GM18909 (cell line): ENCODE measurements at regions not wholly inside any gene's neighbourhood (a gene's known extent, or its start where the extent isn't known, plus 50 kb on each side); places are given as distances from the start of the nearest gene placed in this dataset.
"Not testable (repeated sequence)": the region's sequence is repeated elsewhere in the genome, so short reads cannot be mapped to it uniquely, and the experiment has no call there.

Source experiments
- ATAC-seq: cut with Tn5 transposase; IDR thresholded peaks from one replicate; pipeline ENCODE4 v1.9.1; 2021; ENCODE audit warnings: mild to moderate bottlenecking; ENCODE audit not compliant: unreplicated experiment, poor library complexity

- ATAC-seq = not testable (repeated sequence)
These were observed 1465.9 kb downstream of the SPATA31A7 start for GRCh38 chr9:62655705-62656104.

GRCh38 chr9:62662733-62663507, 1473.1 kb downstream of the SPATA31A7 start:
- not testable (repeated sequence) for ATAC-seq

GRCh38 chr9:62663512-62663911, 1473.7 kb downstream of the SPATA31A7 start:
- ATAC-seq = not testable (repeated sequence)

- ATAC-seq = not testable (repeated sequence)
These were observed 1477.4 kb downstream of the SPATA31A7 start for GRCh38 chr9:62667137-62667824.

GRCh38 chr9:62677016-62677415, 1487.2 kb downstream of the SPATA31A7 start:
- not testable (repeated sequence) for ATAC-seq

GRCh38 chr9:62678336-62678735, 1488.5 kb downstream of the SPATA31A7 start:
- peak; percentile 68 for ATAC-seq

- ATAC-seq = not testable (repeated sequence)
These were observed 1489.2 kb downstream of the SPATA31A7 start for GRCh38 chr9:62679020-62679419.

- peak; percentile 84 for ATAC-seq
These were observed 1495.2 kb downstream of the SPATA31A7 start for GRCh38 chr9:62684833-62685647.

GRCh38 chr9:62686313-62686712, 1496.5 kb downstream of the SPATA31A7 start:
- not testable (repeated sequence) for ATAC-seq

GRCh38 chr9:62693019-62693418, 1503.2 kb downstream of the SPATA31A7 start:
- not testable (repeated sequence) for ATAC-seq

GRCh38 chr9:62711317-62711716, 1521.5 kb downstream of the SPATA31A7 start:
- not testable (repeated sequence) for ATAC-seq

- not testable (repeated sequence) for ATAC-seq
These were observed 1535.7 kb downstream of the SPATA31A7 start for GRCh38 chr9:62725580-62725979.

GRCh38 chr9:62730229-62731000, 1540.6 kb downstream of the SPATA31A7 start:
- ATAC-seq = peak; percentile 98

- not testable (repeated sequence) for ATAC-seq
These were observed 1541.2 kb downstream of the SPATA31A7 start for GRCh38 chr9:62731015-62731414.

GRCh38 chr9:62737004-62737606, 1547.3 kb downstream of the SPATA31A7 start:
- ATAC-seq = not testable (repeated sequence)

GRCh38 chr9:62737915-62738314, 1548.1 kb downstream of the SPATA31A7 start:
- ATAC-seq = not testable (repeated sequence)

- not testable (repeated sequence) for ATAC-seq
These were observed 1556.1 kb downstream of the SPATA31A7 start for GRCh38 chr9:62745774-62746529.
